ENCODE measurements at regions not wholly inside any gene's neighbourhood (a gene's known extent, or its start where the extent isn't known, plus 50 kb on each side); places are given as distances from the start of the nearest gene placed in this dataset.
"Not testable (repeated sequence)": the region's sequence is repeated elsewhere in the genome, so short reads cannot be mapped to it uniquely, and the experiment has no call there.

GRCh38 chr12:72723732-72724131, 451.6 kb downstream of the TRHDE start:
- Histone ChIP-seq H3K9me3 (ENCODE audit: control insufficient read depth, insufficient read depth, low read depth, low read length) (peaks cover 25% of the 10 kb centered on the region), H3K9ac (ENCODE audit: low read length) (no peak overlapping the region), H3K36me3 (ENCODE audit: control insufficient read depth, insufficient read depth, low read length) (peaks cover 35% of the 10 kb centered on the region; the same call in 1 of the 2 replicates), H3K4me1 (ENCODE audit: control insufficient read depth, insufficient read depth, low read length) (no peaks in the 10 kb centered on the region), H3K27me3 (ENCODE audit: control insufficient read depth, insufficient read depth, low read length) (no peaks in the 10 kb centered on the region), H3K4me3 (ENCODE audit: low read depth, low read length) (no peak overlapping the region), H3K27ac (ENCODE audit: low read depth, low read length) (no peak overlapping the region)

- Histone ChIP-seq H3K4me1 (ENCODE audit: control insufficient read depth, insufficient read depth, low read length) (no peaks in the 10 kb centered on the region), H3K36me3 (ENCODE audit: control insufficient read depth, insufficient read depth, low read length) (no peaks in the 10 kb centered on the region; the same call in 1 of the 2 replicates), H3K9me3 (ENCODE audit: control insufficient read depth, insufficient read depth, low read depth, low read length) (no peaks in the 10 kb centered on the region), H3K27ac (ENCODE audit: low read depth, low read length) (no peak overlapping the region), H3K4me3 (ENCODE audit: low read depth, low read length) (no peak overlapping the region), H3K27me3 (ENCODE audit: control insufficient read depth, insufficient read depth, low read length) (no peaks in the 10 kb centered on the region), H3K9ac (ENCODE audit: low read length) (no peak overlapping the region)
These were observed 457.4 kb downstream of the TRHDE start for GRCh38 chr12:72729451-72730010.

GRCh38 chr12:72734581-72734980, 462.4 kb downstream of the TRHDE start:
- no peak overlapping the region for H3K27ac ChIP-seq (ENCODE audit: low read depth, low read length)

GRCh38 chr12:72738811-72739210, 466.6 kb downstream of the TRHDE start:
- no peak overlapping the region for H3K27ac ChIP-seq (ENCODE audit: low read depth, low read length)
- no peaks in the 10 kb centered on the region for H3K27me3 ChIP-seq (ENCODE audit: control insufficient read depth, insufficient read depth, low read length)
- peaks cover 7% of the 10 kb centered on the region; the same call in 1 of the 2 replicates for H3K36me3 ChIP-seq (ENCODE audit: control insufficient read depth, insufficient read depth, low read length)
- H3K4me3 ChIP-seq (ENCODE audit: low read depth, low read length), result no peak overlapping the region
- H3K9me3 ChIP-seq (ENCODE audit: control insufficient read depth, insufficient read depth, low read depth, low read length), result peaks cover 38% of the 10 kb centered on the region; the same call in 1 of the 2 replicates
- no peak overlapping the region for H3K9ac ChIP-seq (ENCODE audit: low read length)
- no peaks in the 10 kb centered on the region for H3K4me1 ChIP-seq (ENCODE audit: control insufficient read depth, insufficient read depth, low read length)

More at GRCh38 chr12:72734581-72734980, 462.4 kb downstream of the TRHDE start:
- no peak overlapping the region for H3K4me3 ChIP-seq (ENCODE audit: low read depth, low read length)
- no peaks in the 10 kb centered on the region for H3K27me3 ChIP-seq (ENCODE audit: control insufficient read depth, insufficient read depth, low read length)
- H3K36me3 ChIP-seq (ENCODE audit: control insufficient read depth, insufficient read depth, low read length), result peaks cover 7% of the 10 kb centered on the region; the same call in 1 of the 2 replicates
- H3K9ac ChIP-seq (ENCODE audit: low read length), result no peak overlapping the region
- H3K4me1 ChIP-seq (ENCODE audit: control insufficient read depth, insufficient read depth, low read length), result no peaks in the 10 kb centered on the region
- peaks cover 7% of the 10 kb centered on the region; the same call in 1 of the 2 replicates for H3K9me3 ChIP-seq (ENCODE audit: control insufficient read depth, insufficient read depth, low read depth, low read length)

- H3K9ac ChIP-seq (ENCODE audit: low read length), result no peak overlapping the region
- H3K27me3 ChIP-seq (ENCODE audit: control insufficient read depth, insufficient read depth, low read length), result no peaks in the 10 kb centered on the region
- no peaks in the 10 kb centered on the region for H3K4me1 ChIP-seq (ENCODE audit: control insufficient read depth, insufficient read depth, low read length)
- peaks cover 42% of the 10 kb centered on the region; the same call in 1 of the 2 replicates for H3K9me3 ChIP-seq (ENCODE audit: control insufficient read depth, insufficient read depth, low read depth, low read length)
- H3K27ac ChIP-seq (ENCODE audit: low read depth, low read length), result no peak overlapping the region
- no peak overlapping the region for H3K4me3 ChIP-seq (ENCODE audit: low read depth, low read length)
- H3K36me3 ChIP-seq (ENCODE audit: control insufficient read depth, insufficient read depth, low read length), result peaks cover 7% of the 10 kb centered on the region; the same call in 1 of the 2 replicates
These were observed 467.9 kb downstream of the TRHDE start for GRCh38 chr12:72740064-72740463.

GRCh38 chr12:72742568-72742967, 470.4 kb downstream of the TRHDE start:
- Histone ChIP-seq H3K4me1 (ENCODE audit: control insufficient read depth, insufficient read depth, low read length) (no peaks in the 10 kb centered on the region), H3K9ac (ENCODE audit: low read length) (no peak overlapping the region), H3K9me3 (ENCODE audit: control insufficient read depth, insufficient read depth, low read depth, low read length) (peaks cover 53% of the 10 kb centered on the region; the same call in 1 of the 2 replicates), H3K4me3 (ENCODE audit: low read depth, low read length) (no peak overlapping the region), H3K27ac (ENCODE audit: low read depth, low read length) (no peak overlapping the region), H3K36me3 (ENCODE audit: control insufficient read depth, insufficient read depth, low read length) (peaks cover 5% of the 10 kb centered on the region; the same call in 1 of the 2 replicates), H3K27me3 (ENCODE audit: control insufficient read depth, insufficient read depth, low read length) (no peaks in the 10 kb centered on the region)

GRCh38 chr12:72746048-72746447, 473.9 kb downstream of the TRHDE start:
- Histone ChIP-seq H3K4me3 (ENCODE audit: low read depth, low read length) (no peak overlapping the region), H3K27me3 (ENCODE audit: control insufficient read depth, insufficient read depth, low read length) (no peaks in the 10 kb centered on the region), H3K4me1 (ENCODE audit: control insufficient read depth, insufficient read depth, low read length) (0 out of 2 replicates have a peak, but pooled peaks cover 4% of the 10 kb centered on the region)

GRCh38 chr12:72747111-72747849, 475.1 kb downstream of the TRHDE start:
- H3K27me3 ChIP-seq (ENCODE audit: control insufficient read depth, insufficient read depth, low read length), result no peaks in the 10 kb centered on the region
- no peak overlapping the region for H3K9ac ChIP-seq (ENCODE audit: low read length)
- no peak overlapping the region for H3K4me3 ChIP-seq (ENCODE audit: low read depth, low read length)
- no peaks in the 10 kb centered on the region for H3K36me3 ChIP-seq (ENCODE audit: control insufficient read depth, insufficient read depth, low read length)
- H3K27ac ChIP-seq (ENCODE audit: low read depth, low read length), result no peak overlapping the region
- peaks cover 30% of the 10 kb centered on the region; the same call in 1 of the 2 replicates for H3K9me3 ChIP-seq (ENCODE audit: control insufficient read depth, insufficient read depth, low read depth, low read length)
- H3K4me1 ChIP-seq (ENCODE audit: control insufficient read depth, insufficient read depth, low read length), result 0 out of 2 replicates have a peak, but pooled peaks cover 4% of the 10 kb centered on the region

More at GRCh38 chr12:72746048-72746447, 473.9 kb downstream of the TRHDE start:
- peaks cover 39% of the 10 kb centered on the region; the same call in 1 of the 2 replicates for H3K9me3 ChIP-seq (ENCODE audit: control insufficient read depth, insufficient read depth, low read depth, low read length)
- no peak overlapping the region for H3K27ac ChIP-seq (ENCODE audit: low read depth, low read length)
- no peak overlapping the region for H3K9ac ChIP-seq (ENCODE audit: low read length)
- H3K36me3 ChIP-seq (ENCODE audit: control insufficient read depth, insufficient read depth, low read length), result no peaks in the 10 kb centered on the region; the same call in 1 of the 2 replicates

GRCh38 chr12:72748971-72749370, 476.8 kb downstream of the TRHDE start:
- peaks cover 16% of the 10 kb centered on the region; the same call in 1 of the 2 replicates for H3K9me3 ChIP-seq (ENCODE audit: control insufficient read depth, insufficient read depth, low read depth, low read length)
- no peak overlapping the region for H3K27ac ChIP-seq (ENCODE audit: low read depth, low read length)
- H3K4me1 ChIP-seq (ENCODE audit: control insufficient read depth, insufficient read depth, low read length), result 0 out of 2 replicates have a peak, but pooled peaks cover 4% of the 10 kb centered on the region
- no peaks in the 10 kb centered on the region for H3K27me3 ChIP-seq (ENCODE audit: control insufficient read depth, insufficient read depth, low read length)
- no peak overlapping the region for H3K9ac ChIP-seq (ENCODE audit: low read length)
- no peak overlapping the region for H3K4me3 ChIP-seq (ENCODE audit: low read depth, low read length)
- no peaks in the 10 kb centered on the region for H3K36me3 ChIP-seq (ENCODE audit: control insufficient read depth, insufficient read depth, low read length)

GRCh38 chr12:72753571-72753970, 481.4 kb downstream of the TRHDE start:
- peaks cover 17% of the 10 kb centered on the region for H3K9me3 ChIP-seq (ENCODE audit: control insufficient read depth, insufficient read depth, low read depth, low read length)
- H3K4me3 ChIP-seq (ENCODE audit: low read depth, low read length), result no peak overlapping the region
- no peaks in the 10 kb centered on the region for H3K27me3 ChIP-seq (ENCODE audit: control insufficient read depth, insufficient read depth, low read length)
- H3K27ac ChIP-seq (ENCODE audit: low read depth, low read length), result no peak overlapping the region
- H3K36me3 ChIP-seq (ENCODE audit: control insufficient read depth, insufficient read depth, low read length), result no peaks in the 10 kb centered on the region
- no peaks in the 10 kb centered on the region for H3K4me1 ChIP-seq (ENCODE audit: control insufficient read depth, insufficient read depth, low read length)
- no peak overlapping the region for H3K9ac ChIP-seq (ENCODE audit: low read length)

GRCh38 chr12:72754026-72754425, 481.9 kb downstream of the TRHDE start:
- H3K9ac ChIP-seq (ENCODE audit: low read length); H3K27ac ChIP-seq (ENCODE audit: low read depth, low read length); H3K36me3 ChIP-seq (ENCODE audit: control insufficient read depth, insufficient read depth, low read length); H3K4me3 ChIP-seq (ENCODE audit: low read depth, low read length); H3K27me3 ChIP-seq (ENCODE audit: control insufficient read depth, insufficient read depth, low read length); H3K4me1 ChIP-seq (ENCODE audit: control insufficient read depth, insufficient read depth, low read length): not testable (repeated sequence)
- H3K9me3 ChIP-seq (ENCODE audit: control insufficient read depth, insufficient read depth, low read depth, low read length), result peaks cover 17% of the 10 kb centered on the region

Data from HUES6 (cell line).